ENCODE measurements at regions not wholly inside any gene's neighbourhood (a gene's known extent, or its start where the extent isn't known, plus 50 kb on each side); places are given as distances from the start of the nearest gene placed in this dataset.

DNA sequence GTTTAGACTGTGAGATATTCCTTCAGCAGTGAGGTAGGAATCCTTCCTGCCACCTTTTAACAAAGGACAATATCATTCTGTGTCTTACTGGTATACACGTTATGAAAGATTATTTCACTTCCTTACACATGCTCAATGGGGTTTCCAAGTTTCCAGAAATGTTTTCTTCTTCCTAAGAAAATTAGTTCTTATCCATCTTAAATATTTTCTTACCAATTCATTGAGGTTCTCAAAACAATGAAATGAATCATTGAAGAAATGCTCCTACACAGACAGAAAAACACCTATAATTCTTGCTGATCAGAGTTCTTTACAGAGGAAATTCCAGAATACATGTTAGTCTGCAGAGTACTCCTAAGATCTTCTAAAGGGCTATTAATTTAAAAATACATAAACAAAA lies 51.4 kb upstream of the SEC61G start:
- TF ChIP-seq, protein P1, sequence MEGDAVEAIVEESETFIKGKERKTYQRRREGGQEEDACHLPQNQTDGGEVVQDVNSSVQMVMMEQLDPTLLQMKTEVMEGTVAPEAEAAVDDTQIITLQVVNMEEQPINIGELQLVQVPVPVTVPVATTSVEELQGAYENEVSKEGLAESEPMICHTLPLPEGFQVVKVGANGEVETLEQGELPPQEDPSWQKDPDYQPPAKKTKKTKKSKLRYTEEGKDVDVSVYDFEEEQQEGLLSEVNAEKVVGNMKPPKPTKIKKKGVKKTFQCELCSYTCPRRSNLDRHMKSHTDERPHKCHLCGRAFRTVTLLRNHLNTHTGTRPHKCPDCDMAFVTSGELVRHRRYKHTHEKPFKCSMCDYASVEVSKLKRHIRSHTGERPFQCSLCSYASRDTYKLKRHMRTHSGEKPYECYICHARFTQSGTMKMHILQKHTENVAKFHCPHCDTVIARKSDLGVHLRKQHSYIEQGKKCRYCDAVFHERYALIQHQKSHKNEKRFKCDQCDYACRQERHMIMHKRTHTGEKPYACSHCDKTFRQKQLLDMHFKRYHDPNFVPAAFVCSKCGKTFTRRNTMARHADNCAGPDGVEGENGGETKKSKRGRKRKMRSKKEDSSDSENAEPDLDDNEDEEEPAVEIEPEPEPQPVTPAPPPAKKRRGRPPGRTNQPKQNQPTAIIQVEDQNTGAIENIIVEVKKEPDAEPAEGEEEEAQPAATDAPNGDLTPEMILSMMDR (IDR thresholded peaks at IDR 0.05) = no peak
- DNase-seq = no peak
- Histone ChIP-seq H3K4me1 (peaks cover 41% of the 10 kb centered on the region), H3K4me3 (no peak overlapping the region), H3K36me3 (no peaks in the 10 kb centered on the region), H3K9me3 (no peaks in the 10 kb centered on the region), H3K27ac (no peak overlapping the region), H3K27me3 (ENCODE audit: low read depth) (no peaks in the 10 kb centered on the region)
- intact Hi-C loops (cut with DNase I) = no loop called here
- no peak for ATAC-seq

DNA sequence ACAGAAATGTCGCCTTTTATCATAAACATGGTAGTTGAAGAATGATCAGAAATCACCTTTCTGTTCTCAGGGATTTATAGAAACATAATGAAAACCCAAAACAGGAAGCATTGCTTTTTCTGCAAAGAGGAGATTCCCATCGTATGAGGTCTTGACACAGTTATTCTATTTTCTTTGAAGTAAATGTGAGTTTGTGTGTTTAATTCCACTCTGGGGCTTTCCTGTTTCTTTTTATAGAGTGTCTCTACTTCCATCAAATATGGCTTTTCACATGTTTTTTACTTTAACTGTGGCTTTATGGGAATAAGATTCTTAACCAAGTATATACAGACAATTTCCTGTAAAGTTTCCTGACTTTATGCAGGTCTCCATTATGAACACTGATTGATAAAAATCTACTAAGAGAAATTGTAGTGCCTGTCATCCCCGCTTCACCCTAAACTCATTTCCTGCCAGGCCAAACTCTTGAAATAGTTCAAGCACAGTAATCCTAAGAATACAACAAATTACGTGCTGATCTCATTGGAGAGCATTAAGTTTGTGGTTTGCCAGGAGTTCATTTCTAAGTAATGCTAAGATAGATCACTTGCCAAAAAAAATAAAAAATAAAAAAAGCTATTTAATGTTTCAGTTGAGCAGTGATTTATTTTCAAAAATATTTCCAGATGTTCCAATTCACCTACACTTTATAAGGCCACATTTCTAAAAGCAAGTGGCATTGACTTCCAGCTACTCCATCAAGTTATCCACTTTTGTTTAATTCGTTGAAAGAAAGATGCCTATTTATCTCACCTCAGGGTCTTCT lies 52.2 kb upstream of the SEC61G start:
- DNase-seq (no peak), ATAC-seq (peak in 1 of 2 donors; percentile 45)
- no peaks in the 10 kb centered on the region for H3K36me3 ChIP-seq
- TF ChIP-seq, protein P1 (IDR thresholded peaks at IDR 0.05) = no peak
- H3K4me1 ChIP-seq = peaks cover 41% of the 10 kb centered on the region
- no peaks in the 10 kb centered on the region for H3K9me3 ChIP-seq
- H3K27me3 ChIP-seq (ENCODE audit: low read depth) = no peaks in the 10 kb centered on the region
- no peak overlapping the region for H3K27ac ChIP-seq
- no peak overlapping the region for H3K4me3 ChIP-seq
- intact Hi-C loops (cut with DNase I) = no loop called here

DNA sequence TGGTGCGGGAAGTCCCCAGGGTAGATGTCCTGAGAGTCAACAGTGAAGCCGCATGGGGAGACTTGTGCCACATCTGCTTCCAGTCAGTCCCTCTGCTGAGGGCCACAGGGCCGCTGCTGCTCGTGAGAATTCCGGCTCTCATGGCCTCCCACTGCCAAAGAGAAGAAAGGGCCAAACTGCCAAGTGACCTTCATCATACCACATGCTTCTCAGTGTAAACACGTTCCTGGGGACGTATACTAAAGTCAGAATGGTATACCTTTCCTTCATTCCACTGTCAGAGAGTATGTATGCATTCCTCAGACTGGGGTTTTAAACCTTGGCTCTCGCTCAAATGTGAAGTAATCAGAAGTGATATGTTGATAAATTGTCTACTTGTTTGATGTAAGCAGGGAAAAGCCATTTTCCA lies 52.8 kb upstream of the SEC61G start:
- no peaks in the 10 kb centered on the region for H3K27me3 ChIP-seq (ENCODE audit: low read depth)
- no peaks in the 10 kb centered on the region for H3K36me3 ChIP-seq
- intact Hi-C loops (cut with DNase I) = no loop called here
- H3K4me3 ChIP-seq = no peak overlapping the region
- peaks cover 41% of the 10 kb centered on the region for H3K4me1 ChIP-seq
- H3K9me3 ChIP-seq = no peaks in the 10 kb centered on the region
- TF ChIP-seq, protein P1 (IDR thresholded peaks at IDR 0.05) = no peak
- ATAC-seq = peak; percentile 23 to 56
- no peak for DNase-seq
- H3K27ac ChIP-seq = no peak overlapping the region

DNA sequence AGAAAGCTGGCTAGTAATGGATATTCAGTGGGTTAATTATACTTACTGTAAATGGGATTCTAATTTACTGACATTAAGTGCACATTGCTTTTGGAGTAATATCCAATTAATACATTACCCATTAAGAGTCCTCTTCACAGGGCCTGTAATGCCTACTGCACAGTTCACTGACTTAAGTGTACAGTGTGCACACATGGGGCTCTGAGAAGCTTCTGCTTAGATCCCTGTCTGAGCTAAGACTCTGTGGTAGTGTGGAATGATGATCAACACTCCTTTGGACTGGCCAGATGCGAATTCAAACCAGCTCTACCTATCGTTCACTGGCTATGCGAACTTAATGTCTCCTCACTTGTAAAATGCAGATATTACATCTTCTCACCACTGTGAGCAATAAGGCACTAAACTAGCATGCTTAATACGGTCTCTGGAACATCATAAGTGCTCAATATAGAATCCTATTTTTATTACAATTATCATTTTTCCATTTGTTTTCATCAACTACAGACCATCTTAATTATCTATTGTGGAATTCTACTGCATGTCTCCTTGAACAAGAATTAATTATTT lies 53.8 kb upstream of the SEC61G start:
- no peaks in the 10 kb centered on the region for H3K36me3 ChIP-seq
- no peaks in the 10 kb centered on the region for H3K27me3 ChIP-seq (ENCODE audit: low read depth)
- peaks cover 41% of the 10 kb centered on the region for H3K4me1 ChIP-seq
- H3K9me3 ChIP-seq = no peaks in the 10 kb centered on the region
- peak; percentile 66 to 68 for ATAC-seq
- no peak overlapping the region for H3K27ac ChIP-seq
- DNase-seq = no peak
- intact Hi-C loops (cut with DNase I) = no loop called here
- no peak overlapping the region for H3K4me3 ChIP-seq
- TF ChIP-seq, protein P1 (IDR thresholded peaks at IDR 0.05) = no peak

DNA sequence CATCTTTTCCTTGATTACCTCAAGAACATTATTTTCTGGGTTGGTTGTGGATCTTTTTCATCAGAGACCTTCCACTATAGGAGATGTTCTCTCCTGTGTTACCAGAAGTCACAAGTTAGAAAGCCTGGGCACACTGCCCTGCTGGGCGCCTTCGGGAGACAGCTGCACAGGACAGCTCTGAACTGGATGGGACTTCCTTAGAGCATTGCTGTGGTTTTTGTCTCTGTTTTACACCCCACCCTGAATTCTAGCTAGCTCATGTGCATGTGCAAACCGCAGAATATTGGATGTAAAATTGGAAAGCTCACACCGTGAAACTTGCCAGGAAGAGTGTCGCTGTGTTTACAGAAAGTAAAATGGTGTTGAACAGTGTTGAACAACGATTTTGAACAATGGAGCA lies 54.4 kb upstream of the SEC61G start:
- Histone ChIP-seq H3K4me1 (peaks cover 41% of the 10 kb centered on the region), H3K27ac (peak overlapping the region; percentile 31), H3K9me3 (no peaks in the 10 kb centered on the region), H3K4me3 (no peak overlapping the region), H3K27me3 (ENCODE audit: low read depth) (no peaks in the 10 kb centered on the region), H3K36me3 (no peaks in the 10 kb centered on the region)
- TF ChIP-seq, protein P1 (IDR thresholded peaks at IDR 0.05) = no peak
- ATAC-seq (peak; percentile 30 to 38), DNase-seq (no peak)
- intact Hi-C loops (cut with DNase I) = no loop called here

Data from lower lobe of right lung (tissue), 2 donors.